Panc1 (cell line): ENCODE measurements at regions not wholly inside any gene's neighbourhood (a gene's known extent, or its start where the extent isn't known, plus 50 kb on each side); places are given as distances from the start of the nearest gene placed in this dataset.

Source experiments
- ATAC-seq: fragments of 200-7000 bp; cut with Tn5 transposase; 2 replicates; pipeline ENCODE4 v1.9.1; 2020; ENCODE audit warnings: mild to moderate bottlenecking, moderate library complexity
- BruUV-seq: library from RNA; stranded (reverse); fragments of 400-500 nt; replicated peaks from 2 replicates; lab custom pipeline; 2021; lab: Mats Ljungman, UMichigan
- CTCF ChIA-PET: fragments of 300-600 bp; sonication (Branson Sonifier 250); formaldehyde crosslinking; loops from one replicate; lab custom pipeline; 2022; ENCODE audit warnings: antibody characterized with exemption; lab: Charles Lee
- POLR2A ChIA-PET: fragments of 300-600 bp; sonication (Branson Sonifier 250); formaldehyde crosslinking; loops from one replicate; lab custom pipeline; 2022; ENCODE audit warnings: antibody characterized with exemption; lab: Charles Lee
- DNase-seq: peaks from one replicate; pipeline ENCODE4 v3.0.0-alpha.2; 2010; ENCODE audit warnings: low read depth, low spot score
- H3K27ac ChIP-seq: 2 replicates; pipeline ENCODE4 v1.5.1; 2011; ENCODE audit warnings: mild to moderate bottlenecking, low read length, inconsistent platforms
- H3K27me3 ChIP-seq: fragments of 200-500 bp; sonication (Bioruptor generic); 2 replicates; pipeline ENCODE4 v1.6.0; 2014; ENCODE audit warnings: low read length, inconsistent platforms; ENCODE audit not compliant: control insufficient read depth, insufficient read depth
- H3K36me3 ChIP-seq: fragments of 200-500 bp; sonication (Bioruptor generic); 2 replicates; pipeline ENCODE4 v1.5.1; 2014; ENCODE audit warnings: inconsistent platforms, mild to moderate bottlenecking, low read length, moderate library complexity; ENCODE audit not compliant: control insufficient read depth, insufficient read depth
- H3K4me1 ChIP-seq: 2 replicates; pipeline ENCODE4 v1.5.1; 2011; ENCODE audit warnings: inconsistent platforms, mild to moderate bottlenecking, low read length, moderate library complexity; ENCODE audit not compliant: control insufficient read depth, insufficient read depth
- H3K4me3 ChIP-seq, 2 experiments: 2 replicates each; pipeline ENCODE4 v1.5.1; 2011 to 2012; ENCODE audit warnings: low read depth in 2 of 2, low read length in 2 of 2, mild to moderate bottlenecking in 2 of 2, inconsistent platforms in 1 of 2, moderate library complexity in 1 of 2
- H3K9me3 ChIP-seq: fragments of 200-500 bp; sonication (Bioruptor generic); 2 replicates; pipeline ENCODE4 v1.5.1; 2014; ENCODE audit warnings: low read depth, mild to moderate bottlenecking, inconsistent platforms, low read length, moderate library complexity; ENCODE audit not compliant: control insufficient read depth, insufficient read depth
- CTCF ChIP-seq: fragments of 450-650 bp; IDR thresholded peaks from 2 replicates; pipeline ENCODE4 v1.5.1; 2017; ENCODE audit warnings: mild to moderate bottlenecking
- POLR2AphosphoS5 ChIP-seq: IDR thresholded peaks from 2 replicates; pipeline ENCODE4 v1.6.1; 2012; ENCODE audit warnings: mild to moderate bottlenecking, low read depth, low read length, moderate library complexity
- REST ChIP-seq, 2 experiments: IDR thresholded peaks; 2 replicates each; pipeline ENCODE4 v1.6.1; 2011 to 2012; ENCODE audit warnings: low read depth in 2 of 2, control low read depth in 1 of 2, low read length in 1 of 2, mild to moderate bottlenecking in 1 of 2, moderate library complexity in 1 of 2; ENCODE audit not compliant: insufficient read depth in 1 of 2
- SIN3A ChIP-seq: IDR thresholded peaks from 2 replicates; pipeline ENCODE4 v1.6.1; 2012; ENCODE audit warnings: low read depth, mild to moderate bottlenecking, low read length, moderate library complexity, borderline replicate concordance; ENCODE audit not compliant: insufficient read depth
- TCF7L2 ChIP-seq: IDR thresholded peaks from 2 replicates; pipeline ENCODE4 v1.6.1; 2011; ENCODE audit warnings: mild to moderate bottlenecking, low read depth, low read length, inconsistent platforms
- in situ Hi-C: cut with HindIII; loops from 2 replicates; pipeline ENCODE4 v1.10.0; 2016; ENCODE audit warnings: low sequenced_read_pairs, low pct_unique_long_range_greater_than_20kb
- intact Hi-C: fragments of 100-400 bp; cut with micrococcal nuclease; formaldehyde crosslinking; loops from one replicate; pipeline ENCODE4 v1.10.0; 2022; ENCODE audit not compliant: unreplicated experiment

DNA sequence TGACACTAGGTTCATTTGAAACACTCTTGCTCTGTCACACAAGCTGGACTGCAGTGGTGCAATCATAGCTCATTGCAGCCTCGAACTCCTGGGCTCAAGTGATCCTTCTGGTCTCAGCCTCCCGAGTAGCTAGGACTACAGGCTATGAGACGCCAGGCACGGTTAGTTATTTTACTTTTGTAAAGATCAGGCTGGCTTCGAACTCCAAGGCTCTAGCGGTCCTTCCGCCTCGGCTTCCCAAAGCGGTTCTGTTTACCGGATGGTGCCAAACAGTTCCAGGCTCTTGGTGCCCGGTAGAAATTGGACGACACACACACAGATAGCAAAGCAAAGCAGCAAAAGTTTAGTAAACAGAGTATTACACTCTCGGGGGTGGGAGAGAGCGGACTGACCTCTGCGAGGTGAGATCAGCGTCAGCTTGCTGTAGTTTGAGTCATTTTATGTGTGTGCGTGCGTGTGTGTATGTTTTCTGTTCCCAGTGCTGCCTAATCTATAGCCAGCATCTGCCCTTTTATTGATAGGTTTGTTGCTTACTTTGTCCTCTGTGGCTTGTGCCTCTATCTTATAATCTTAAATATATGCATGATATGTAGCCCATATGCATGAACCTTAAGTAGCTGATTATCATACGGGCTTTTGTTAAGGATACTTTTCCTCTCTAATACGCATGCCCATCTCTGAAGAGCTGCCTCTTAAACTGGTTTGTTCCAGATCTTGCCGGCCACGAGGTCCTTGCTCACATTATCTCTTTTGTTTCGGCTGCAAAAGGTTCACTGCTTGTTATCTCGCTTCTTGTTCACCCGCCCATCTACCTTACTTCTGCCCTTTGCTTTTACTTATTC, 75.2 kb downstream of the OR2B2 start:
- H3K9me3 ChIP-seq, result no peaks in the 10 kb centered on the region
- H3K36me3 ChIP-seq, result peaks cover 3% of the 10 kb centered on the region
- H3K4me3 ChIP-seq, result peak overlapping the region; percentile 86 to 90
- DNase-seq (peak; percentile 85), ATAC-seq (peak; percentile 29)
- POLR2A ChIA-PET, result interaction anchor here (0.9 to 4.9 kb wide), 10 partner anchors 12 to 690 kb away, joined by 3 to 90 read pairs (median 8); a partner anchor contains a TSS
- TSS peak; percentile 85 for BruUV-seq
- no peaks in the 10 kb centered on the region for H3K27me3 ChIP-seq
- in situ Hi-C loops, result no loop called here
- H3K4me1 ChIP-seq, result peaks cover 17% of the 10 kb centered on the region; the same call in 1 of the 2 replicates
- no peak for TF ChIP-seq CTCF
- TF ChIP-seq POLR2AphosphoS5, result peak; percentile 32
- CTCF ChIA-PET, result interaction anchor here (0.6 to 1.0 kb wide), 2 partner anchors 58 to 65 kb away, joined by 3 to 4 read pairs; no protein-coding TSS in a partner anchor
- H3K27ac ChIP-seq, result peak overlapping the region; percentile 100
- intact Hi-C loops, result loop anchor here (2.0 kb wide), 1 partner anchor 30 kb away; a partner anchor contains a TSS

DNA sequence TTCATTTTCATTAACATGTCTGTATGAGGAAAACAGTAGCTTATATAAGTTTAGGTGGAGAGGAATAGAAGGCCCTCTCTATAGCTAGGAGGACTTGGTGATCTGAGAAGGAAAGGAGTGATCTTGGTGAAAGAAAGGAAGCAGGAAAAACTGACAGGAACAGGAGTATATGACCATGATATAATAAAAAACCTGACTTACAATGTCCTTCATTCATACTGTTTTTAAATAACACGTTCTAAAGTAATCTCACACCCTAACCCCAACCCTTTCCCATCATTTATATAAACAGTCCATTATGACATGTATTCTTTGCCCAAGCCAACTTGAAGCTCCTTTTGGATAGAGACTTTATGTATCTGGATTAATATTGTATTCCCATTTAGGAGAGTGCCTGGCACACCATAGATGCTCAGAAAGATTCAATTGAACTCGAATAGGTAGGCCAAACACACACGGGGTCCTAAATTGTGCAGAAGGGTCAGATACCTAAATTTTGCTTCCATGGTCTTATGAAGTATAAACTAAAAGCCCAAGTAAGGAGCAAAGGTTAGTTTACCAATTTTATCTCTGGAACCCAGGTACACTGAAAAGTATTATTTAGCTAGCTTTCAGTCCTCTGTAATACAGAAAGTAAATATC, 75.9 kb downstream of the OR2B2 start:
- Histone ChIP-seq H3K27me3 (no peaks in the 10 kb centered on the region), H3K27ac (peak overlapping the region; percentile 100), H3K9me3 (no peaks in the 10 kb centered on the region), H3K4me1 (peaks cover 17% of the 10 kb centered on the region; the same call in 1 of the 2 replicates), H3K36me3 (peaks cover 3% of the 10 kb centered on the region), H3K4me3 (peak overlapping the region; percentile 86 to 90)
- in situ Hi-C loops, result no loop called here
- CTCF ChIA-PET, result interaction anchor here (0.6 kb wide), 1 partner anchor 66 kb away, joined by 3 read pairs; no protein-coding TSS in a partner anchor
- ATAC-seq, result no peak
- POLR2A ChIA-PET, result interaction anchor here (1.5 to 4.9 kb wide), 2 partner anchors 12 to 30 kb away, joined by 11 to 90 read pairs; a partner anchor contains a TSS
- DNase-seq, result no peak
- BruUV-seq, result no TSS peak
- intact Hi-C loops, result loop anchor here (2.0 kb wide), 1 partner anchor 31 kb away; a partner anchor contains a TSS
- TF ChIP-seq TCF7L2, result no peak
- TF ChIP-seq POLR2AphosphoS5, result no peak
- TF ChIP-seq SIN3A, result no peak
- no peak for TF ChIP-seq REST (IDR thresholded peaks at IDR 0.05; ENCODE audit: insufficient read depth in 1 of 2, low read depth in 2 of 2, low read length in 1 of 2)
- no peak for TF ChIP-seq CTCF
